ENCODE measurements at regions not wholly inside any gene's neighbourhood (a gene's known extent, or its start where the extent isn't known, plus 50 kb on each side); places are given as distances from the start of the nearest gene placed in this dataset.
A peak's percentile ranks its signal among the peaks of the same experiment; 100 is the strongest.

DNA sequence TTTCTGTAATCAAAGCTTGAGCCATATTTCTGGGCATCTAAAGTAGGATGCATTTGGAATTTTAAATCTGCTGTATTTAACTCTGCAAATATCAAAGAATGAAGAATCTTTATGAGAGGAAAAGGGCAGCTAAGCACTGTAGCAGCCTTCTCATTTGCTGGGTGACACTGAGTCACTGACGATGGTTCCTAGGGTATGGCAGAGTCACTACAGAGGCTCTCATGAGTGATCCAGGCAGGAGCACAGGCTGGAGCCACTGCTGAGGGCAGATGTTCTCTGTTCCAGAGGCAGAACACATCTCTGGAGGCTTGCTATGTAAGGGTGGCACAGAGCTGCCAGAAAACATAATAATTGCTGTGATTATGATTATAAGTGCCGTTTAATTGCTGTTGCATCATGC, 340.7 kb upstream of the HTR2A start:
- TF ChIP-seq, protein P1, sequence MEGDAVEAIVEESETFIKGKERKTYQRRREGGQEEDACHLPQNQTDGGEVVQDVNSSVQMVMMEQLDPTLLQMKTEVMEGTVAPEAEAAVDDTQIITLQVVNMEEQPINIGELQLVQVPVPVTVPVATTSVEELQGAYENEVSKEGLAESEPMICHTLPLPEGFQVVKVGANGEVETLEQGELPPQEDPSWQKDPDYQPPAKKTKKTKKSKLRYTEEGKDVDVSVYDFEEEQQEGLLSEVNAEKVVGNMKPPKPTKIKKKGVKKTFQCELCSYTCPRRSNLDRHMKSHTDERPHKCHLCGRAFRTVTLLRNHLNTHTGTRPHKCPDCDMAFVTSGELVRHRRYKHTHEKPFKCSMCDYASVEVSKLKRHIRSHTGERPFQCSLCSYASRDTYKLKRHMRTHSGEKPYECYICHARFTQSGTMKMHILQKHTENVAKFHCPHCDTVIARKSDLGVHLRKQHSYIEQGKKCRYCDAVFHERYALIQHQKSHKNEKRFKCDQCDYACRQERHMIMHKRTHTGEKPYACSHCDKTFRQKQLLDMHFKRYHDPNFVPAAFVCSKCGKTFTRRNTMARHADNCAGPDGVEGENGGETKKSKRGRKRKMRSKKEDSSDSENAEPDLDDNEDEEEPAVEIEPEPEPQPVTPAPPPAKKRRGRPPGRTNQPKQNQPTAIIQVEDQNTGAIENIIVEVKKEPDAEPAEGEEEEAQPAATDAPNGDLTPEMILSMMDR (IDR thresholded peaks at IDR 0.05; ENCODE audit: low read length, missing control alignments) = no peak
- DNase-seq (ENCODE audit: low read depth) = no peak
- H3K4me3 ChIP-seq (replicated peaks; ENCODE audit: low read depth, low read length) = no peak overlapping the region

DNA sequence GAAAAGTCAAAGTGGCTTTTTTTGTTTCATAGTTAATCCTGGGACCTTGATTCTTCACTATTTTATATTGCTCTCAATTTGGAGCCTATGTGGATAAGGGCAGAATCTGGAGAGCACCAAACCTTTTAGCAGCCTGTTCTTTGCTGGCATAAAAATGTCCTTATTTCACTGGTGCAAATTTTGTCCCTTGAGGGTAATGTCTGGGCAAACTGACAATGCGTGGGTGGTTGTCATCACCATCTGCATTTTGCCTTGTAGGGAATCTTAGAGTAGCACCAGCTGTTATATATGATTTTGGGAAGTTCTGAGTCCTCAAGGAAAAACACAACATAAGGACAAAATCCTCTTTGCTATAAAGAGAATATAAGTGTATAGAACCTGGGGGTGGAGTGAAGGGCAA, 336.9 kb upstream of the HTR2A start:
- DNase-seq (ENCODE audit: low read depth) = peak; percentile 62
- TF ChIP-seq, protein P1 (IDR thresholded peaks at IDR 0.05; ENCODE audit: low read length, missing control alignments) = no peak
- no peak overlapping the region for H3K4me3 ChIP-seq (replicated peaks; ENCODE audit: low read depth, low read length)

DNA sequence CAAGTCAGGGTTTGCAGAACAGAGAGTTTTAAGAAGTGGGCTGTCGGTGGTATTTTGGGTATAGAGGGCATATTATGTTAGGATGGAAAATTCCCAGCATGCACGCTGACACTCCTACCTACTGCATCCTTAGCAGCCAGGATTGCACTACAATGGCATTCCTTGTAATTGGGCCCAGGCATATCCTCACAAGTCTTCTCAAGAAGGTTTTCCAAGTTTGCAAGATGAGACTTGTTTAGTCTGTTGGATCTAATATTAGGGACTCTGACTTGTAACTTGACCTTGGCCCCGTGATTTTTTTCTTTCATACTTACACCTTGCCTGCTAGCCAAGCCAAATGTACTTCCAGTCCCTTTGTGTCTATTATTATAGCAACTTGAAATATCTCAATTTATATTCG, 335.7 kb upstream of the HTR2A start:
- TF ChIP-seq, protein P1 (IDR thresholded peaks at IDR 0.05; ENCODE audit: low read length, missing control alignments) = no peak
- H3K4me3 ChIP-seq (replicated peaks; ENCODE audit: low read depth, low read length) = no peak overlapping the region
- DNase-seq (ENCODE audit: low read depth) = no peak

DNA sequence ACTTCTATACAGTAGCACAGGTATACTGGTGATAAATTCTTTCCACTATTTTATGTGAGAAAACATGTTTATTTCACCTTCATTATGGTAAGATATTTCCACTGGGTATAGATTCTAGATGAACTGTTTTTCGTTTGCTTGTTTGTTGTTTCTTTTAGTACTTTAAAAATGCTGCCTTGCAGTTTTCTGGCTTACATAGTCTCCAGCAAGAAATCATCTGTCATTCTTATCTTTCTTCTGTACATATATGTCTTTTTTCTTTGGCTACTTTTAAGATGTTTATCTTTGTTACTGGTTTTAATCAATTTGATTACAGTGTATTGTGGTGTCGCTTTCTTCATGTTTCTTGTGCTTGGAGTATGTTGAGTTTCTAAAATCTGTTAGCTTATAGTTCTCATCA, 333.3 kb upstream of the HTR2A start:
- no peak overlapping the region for H3K4me3 ChIP-seq (replicated peaks; ENCODE audit: low read depth, low read length)
- DNase-seq (ENCODE audit: low read depth) = no peak

DNA sequence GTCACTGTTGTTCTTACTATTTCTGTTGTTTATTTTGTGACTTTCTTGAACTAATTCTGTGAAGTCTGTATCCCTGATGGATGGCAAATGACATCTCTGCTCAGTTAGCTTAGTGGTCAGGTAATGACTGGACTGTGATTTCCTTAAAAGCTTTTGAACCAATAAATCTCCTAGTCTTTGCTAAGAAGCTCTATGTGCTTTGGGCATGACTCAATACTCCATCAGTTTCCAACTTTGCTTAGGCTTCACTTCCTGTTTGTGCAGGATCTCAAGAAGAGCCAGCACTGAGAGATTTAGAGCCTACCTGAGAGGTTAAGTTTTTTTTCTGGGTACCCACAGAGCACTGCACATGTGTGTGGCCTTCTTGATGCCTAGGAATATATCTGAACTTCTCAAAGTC, 329.7 kb upstream of the HTR2A start:
- no peak for DNase-seq (ENCODE audit: low read depth)
- TF ChIP-seq, protein P1 (IDR thresholded peaks at IDR 0.05; ENCODE audit: low read length, missing control alignments) = no peak
- H3K4me3 ChIP-seq (replicated peaks; ENCODE audit: low read depth, low read length) = no peak overlapping the region

More for the DNA sequence above, 333.3 kb upstream of the HTR2A start:
- TF ChIP-seq, protein P1 (IDR thresholded peaks at IDR 0.05; ENCODE audit: low read length, missing control alignments) = no peak

DNA sequence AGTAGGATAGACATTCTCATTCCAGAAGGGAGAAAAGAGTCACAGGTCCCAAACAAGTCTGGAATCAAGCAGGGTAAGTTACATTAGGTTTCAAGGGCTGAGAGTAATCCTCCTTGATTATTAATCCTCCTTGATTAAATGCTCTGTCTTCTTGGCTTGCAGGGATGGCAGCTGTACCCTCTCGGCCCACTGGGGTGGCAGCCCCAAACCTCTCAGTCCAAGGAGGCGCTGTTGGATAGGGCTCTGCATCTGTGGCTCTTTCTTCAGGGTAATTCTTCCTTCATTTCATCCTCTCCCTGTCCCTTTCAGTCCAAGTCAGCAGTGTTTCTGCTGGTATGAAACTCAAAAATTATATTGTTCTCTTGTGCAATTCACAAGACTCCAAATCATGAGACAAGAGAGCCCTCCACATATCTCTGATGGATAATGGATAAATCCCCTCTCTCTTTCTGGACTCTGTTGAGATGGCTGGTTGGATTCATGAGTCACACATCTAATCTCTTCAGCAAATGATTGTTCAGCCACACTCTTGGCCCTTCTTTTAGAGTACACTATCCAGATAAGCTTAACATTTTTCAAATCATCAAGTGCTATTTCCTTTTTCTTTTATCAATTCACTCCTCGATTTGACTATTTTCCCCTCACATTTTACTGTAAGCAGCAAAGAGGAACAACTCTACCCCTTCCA, 323.7 kb upstream of the HTR2A start:
- TF ChIP-seq, protein P1 (IDR thresholded peaks at IDR 0.05; ENCODE audit: low read length, missing control alignments) = no peak
- DNase-seq (ENCODE audit: low read depth) = peak; percentile 38
- H3K4me3 ChIP-seq (replicated peaks; ENCODE audit: low read depth, low read length) = no peak overlapping the region

DNA sequence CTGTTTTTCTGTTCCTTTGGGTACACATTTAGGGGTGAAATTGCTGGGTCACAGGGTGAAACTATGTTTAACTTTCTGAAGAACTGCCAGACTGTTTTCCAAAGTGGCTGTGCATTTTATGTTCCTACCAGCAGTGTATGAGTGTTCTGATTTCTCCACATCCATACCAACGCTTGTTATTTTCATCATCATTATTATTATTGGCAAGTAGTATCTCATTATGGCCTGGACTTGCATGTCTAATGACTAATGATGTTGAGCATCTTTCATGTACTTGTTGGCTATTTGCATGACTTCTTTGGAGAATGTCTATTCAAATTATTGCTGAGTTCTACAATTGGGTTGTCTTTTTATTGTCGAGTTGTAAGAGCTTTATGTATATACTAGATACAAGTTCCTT, 321.8 kb upstream of the HTR2A start:
- no peak for DNase-seq (ENCODE audit: low read depth)
- H3K4me3 ChIP-seq (replicated peaks; ENCODE audit: low read depth, low read length) = no peak overlapping the region
- TF ChIP-seq, protein P1 (IDR thresholded peaks at IDR 0.05; ENCODE audit: low read length, missing control alignments) = no peak
